CD4-positive, alpha-beta T cell treated with Interleukin-15 for 1 hour (primary cell): ENCODE measurements at regions not wholly inside any gene's neighbourhood (a gene's known extent, or its start where the extent isn't known, plus 50 kb on each side); places are given as distances from the start of the nearest gene placed in this dataset.

Source experiments
- DNase-seq: peaks from one replicate; pipeline ENCODE4 v3.0.0-alpha.2; 2020

- no peak for DNase-seq
Measured at GRCh38 chr6:66866801-66867200, 1159.8 kb upstream of the EYS start.

DNA sequence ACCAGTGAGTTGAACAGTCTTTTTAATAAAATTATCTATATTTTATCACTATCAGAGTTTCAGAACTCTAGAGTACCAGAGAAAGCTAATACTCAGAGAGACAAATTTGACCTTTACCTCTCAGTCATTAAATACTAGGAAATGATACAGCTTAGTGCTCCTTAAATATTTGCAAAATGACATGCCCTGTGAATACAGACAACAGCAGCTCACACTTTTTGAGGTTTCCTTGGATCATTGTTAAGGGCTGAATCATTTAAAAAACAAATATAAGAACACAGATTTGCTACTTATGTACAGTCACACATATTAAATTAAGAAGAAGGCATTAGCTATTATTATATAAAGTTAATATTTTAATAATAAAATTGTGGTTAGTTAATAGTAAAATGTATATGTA, 1158.7 kb upstream of the EYS start:
- no peak for DNase-seq

- DNase-seq = no peak
Measured at GRCh38 chr6:66861007-66861541, 1154.0 kb upstream of the EYS start.

- DNase-seq = no peak
Measured at GRCh38 chr6:66860328-66860727, 1153.3 kb upstream of the EYS start.

DNA sequence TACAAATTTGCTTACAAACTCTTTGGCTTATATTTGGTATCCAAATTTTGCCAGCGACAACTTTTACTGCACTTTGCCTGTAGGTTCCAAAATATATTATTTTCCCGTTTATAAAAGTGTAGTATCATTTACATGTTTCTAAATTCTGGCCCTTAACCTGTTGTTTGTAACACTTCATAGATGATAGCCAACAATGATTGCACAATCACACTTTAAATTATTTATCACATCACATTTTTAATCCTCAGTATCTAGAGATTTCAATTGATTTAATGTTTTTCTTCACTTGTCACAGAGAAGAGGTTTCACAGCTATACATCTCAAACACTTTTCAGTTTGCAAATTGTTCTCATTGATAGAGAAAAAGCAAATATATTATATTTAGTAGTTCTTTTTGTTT, 1151.2 kb upstream of the EYS start:
- DNase-seq = no peak

GRCh38 chr6:66854014-66854413, 1147.0 kb upstream of the EYS start:
- DNase-seq = no peak

- no peak for DNase-seq
Measured at GRCh38 chr6:66851930-66852329, 1144.9 kb upstream of the EYS start.

DNA sequence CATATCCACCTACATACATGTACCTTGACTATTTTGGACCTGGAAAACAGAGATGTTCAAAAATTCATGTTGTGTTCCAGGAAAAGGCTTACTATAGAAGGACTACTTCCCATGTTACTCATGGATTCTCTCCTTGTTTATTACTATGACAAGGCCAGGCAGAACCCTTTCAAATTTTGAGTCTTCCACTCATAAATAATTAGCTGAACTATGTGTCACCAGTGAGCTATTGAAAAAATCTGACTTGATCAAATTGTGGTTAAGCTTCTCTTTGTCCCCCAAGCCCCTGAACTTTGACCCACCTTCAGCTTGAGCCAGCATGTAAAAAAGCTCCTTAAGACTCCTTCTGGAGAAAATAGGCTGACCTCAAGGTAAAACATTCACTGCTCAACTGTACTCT, 1142.8 kb upstream of the EYS start:
- no peak for DNase-seq

DNA sequence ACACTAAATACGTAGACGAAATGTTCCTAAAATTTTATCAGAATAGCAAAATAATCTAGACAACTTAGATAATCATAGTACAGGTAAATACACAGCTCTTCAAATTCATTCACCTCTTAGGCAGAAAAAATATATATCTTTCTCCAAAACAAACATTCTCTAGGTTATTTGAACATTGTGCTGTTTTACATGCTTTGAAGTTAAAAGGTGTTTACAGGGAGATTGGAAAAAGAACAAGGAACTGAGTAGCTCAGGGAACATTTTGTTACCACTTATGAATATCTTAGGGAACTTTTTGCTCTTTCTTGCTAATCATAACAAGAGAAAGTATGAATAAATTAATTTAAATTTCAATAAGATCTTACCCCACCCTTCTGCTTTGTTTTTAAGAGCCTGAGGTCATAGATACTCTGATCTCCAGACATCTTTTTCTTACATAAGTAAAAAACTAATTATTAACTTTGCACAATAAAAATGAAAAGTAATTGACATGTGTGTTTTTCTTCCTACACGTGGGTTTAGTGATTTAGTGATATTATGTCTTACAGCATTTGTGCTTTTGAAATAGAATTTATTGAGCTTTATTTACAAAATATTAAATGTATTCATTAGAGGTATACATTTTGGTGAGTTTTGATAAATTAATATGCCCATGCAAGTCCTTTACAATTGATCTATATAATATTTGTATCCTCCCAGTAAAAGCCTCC, 1141.4 kb upstream of the EYS start:
- DNase-seq = no peak

DNA sequence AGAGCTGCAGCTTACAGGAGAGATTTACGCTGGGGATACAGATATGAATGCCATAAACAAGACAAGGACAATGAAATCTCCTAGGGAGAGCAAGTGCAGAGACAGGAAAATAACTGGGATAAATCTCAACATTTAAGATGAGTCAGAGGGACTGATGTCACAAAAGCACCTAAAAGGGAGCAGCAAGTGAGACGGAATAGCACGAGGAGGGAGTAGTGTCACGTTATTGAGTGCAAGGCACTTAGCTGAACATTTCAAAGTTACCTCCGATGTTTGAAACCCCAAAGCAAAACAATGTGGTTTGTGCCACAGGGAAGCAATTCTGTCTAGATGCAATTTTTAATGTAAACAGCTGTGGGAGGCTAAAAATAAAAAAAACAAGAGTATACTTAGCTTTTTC, 1131.7 kb upstream of the EYS start:
- DNase-seq = no peak

- DNase-seq = no peak
Measured at GRCh38 chr6:66825539-66825938, 1118.5 kb upstream of the EYS start.

DNA sequence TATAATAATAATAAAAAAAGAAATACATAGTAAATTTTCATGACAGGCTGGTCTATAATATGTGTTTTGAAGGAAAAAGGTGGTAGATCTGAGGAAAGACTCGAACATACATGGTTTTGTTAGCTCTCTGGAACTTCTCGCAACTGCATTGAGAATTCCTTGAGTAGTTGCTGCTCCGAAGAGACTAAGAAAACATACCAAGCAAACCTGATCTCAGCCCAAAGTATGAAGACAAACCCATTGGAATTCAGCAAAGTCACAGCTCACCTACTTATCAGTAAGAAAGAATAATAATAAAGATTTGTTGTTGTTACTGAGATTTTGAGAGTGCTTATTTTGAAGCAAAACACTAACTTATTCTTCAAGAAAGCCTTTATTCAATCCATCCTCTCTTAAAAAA, 1107.1 kb upstream of the EYS start:
- no peak for DNase-seq

DNA sequence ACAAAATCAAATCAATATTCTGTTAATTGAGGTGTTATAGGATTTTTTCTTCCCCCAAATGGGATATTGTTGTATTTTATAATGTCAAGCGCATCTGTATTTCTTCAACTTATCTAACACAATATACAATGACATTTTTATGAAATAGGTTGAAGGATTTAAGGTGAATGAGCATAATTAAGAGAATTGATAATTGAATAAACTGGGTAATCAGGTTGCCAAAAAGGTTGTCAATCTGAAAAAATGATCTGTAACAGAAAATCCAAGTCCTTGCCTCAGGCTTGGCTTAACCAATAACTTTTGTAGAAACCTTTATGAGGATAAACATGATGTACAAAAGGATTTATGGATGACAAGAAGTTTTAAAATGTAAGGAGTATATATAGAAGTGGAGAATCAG, 1101.7 kb upstream of the EYS start:
- no peak for DNase-seq

- DNase-seq = no peak
Measured at GRCh38 chr6:66796987-66797386, 1090.0 kb upstream of the EYS start.

DNA sequence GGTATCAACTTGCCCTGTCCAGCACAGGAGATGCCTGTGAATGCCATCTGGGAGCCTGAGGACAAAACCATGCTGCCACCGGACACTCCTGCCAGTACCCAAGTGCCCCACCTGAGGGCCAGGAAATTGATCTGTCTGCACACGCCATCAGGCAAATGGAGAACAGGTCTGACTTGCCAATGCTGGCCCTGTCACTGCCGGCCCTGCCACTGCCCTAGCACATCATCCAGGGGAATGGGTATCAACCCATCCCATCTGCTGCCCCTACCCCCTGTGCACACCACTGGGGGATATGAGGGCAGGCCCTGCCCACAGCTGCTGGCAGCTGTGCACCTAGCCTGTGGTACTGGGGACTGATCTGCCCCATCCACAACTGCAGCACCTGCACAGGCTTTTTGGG, 1081.6 kb upstream of the EYS start:
- DNase-seq = no peak

DNA sequence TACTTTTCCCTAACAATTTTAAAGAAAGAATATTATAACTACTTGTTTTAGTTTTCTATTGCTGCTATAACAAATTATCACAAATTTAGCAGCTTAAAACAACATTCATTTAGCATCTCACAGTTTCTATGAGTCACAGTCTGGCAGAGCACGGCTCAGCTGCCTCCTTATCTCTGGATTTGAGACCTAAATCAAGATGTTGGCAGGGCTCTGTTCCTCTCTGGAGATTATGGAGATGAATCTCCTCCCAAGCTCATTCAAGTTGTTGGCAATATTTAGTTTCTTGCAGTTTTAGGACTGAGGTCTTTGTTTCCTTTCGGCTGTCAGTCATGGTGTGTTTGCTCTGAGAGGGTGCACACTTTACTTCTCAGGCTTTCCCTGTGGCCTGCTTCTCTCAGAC, 1065.8 kb upstream of the EYS start:
- DNase-seq = no peak

DNA sequence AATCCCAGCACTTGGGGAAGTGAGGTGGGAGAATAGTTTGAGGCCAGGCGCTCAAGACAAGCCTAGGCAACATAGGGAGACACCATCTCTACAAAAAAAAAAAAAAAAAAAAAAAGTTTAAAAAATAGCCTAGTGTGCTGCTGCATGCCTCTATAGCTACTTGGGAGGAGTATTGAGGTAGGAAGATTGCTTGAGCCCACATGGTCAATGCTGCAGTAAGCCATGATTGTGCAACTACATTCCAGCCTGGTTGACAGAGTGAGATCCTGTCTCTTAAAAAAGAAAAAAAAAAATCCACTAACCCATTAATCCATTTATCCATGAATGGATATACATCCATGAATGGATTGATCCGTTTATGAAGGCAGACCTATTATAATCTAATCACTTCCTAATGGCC, 1064.6 kb upstream of the EYS start:
- DNase-seq = no peak

- DNase-seq = no peak
Measured at GRCh38 chr6:66751630-66752029, 1044.6 kb upstream of the EYS start.

GRCh38 chr6:66740346-66740745, 1033.3 kb upstream of the EYS start:
- DNase-seq = no peak

GRCh38 chr6:66735106-66735890, 1028.3 kb upstream of the EYS start:
- DNase-seq = no peak

DNA sequence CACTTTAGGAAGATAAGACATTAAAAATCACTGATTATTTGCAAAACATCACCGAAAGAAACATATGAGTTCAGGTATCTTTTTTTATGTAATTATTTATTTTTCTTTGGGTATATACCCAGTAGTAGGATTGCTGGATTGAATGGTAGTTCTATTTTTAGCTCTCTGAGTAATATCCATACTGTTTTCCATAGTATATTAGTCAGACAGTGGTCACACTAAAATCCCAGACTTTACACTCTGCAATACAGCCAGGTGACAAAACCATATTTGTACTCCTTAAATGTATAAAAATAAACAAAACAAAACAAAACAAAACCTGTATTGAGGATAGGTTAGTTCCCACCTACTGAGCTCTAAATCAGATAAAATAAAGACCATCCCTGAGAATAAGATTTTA, 1024.3 kb upstream of the EYS start:
- DNase-seq = no peak

DNA sequence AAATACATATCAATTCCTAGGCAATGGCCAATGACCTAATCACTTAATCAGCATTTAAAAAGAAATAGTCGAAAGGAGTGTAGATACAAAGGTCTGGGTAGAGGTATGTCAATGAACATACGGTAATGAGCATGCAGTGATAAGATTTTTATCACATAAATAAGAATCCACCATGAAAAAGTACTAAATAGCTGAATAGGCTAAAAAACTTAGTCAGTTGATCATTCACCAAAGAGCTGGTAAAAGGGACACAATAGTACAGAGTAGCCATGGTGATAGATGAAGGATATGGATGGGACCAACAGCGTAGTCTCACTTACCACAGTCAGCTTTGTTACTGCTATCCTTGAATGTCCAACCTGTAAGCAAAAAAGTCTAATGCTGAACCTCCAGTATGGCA, 1018.6 kb upstream of the EYS start:
- no peak for DNase-seq

DNA sequence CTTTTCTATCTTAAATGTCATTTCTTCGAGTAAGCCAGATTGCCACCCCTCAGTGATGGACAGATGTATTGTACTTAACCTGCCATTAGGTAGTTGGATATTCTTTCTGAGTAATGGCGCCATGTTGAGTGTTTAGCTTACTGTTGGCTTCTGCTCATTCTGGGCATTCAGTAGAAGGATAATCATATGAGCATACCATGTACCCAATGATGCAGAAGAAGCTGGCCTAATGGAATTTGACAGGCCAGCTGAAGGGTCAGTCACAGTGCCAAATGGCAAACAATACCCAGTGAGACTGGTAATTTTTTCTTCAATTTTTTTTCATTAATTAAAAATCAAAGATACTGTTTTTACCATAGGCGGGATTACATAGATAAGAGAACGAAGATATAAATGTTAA, 1010.8 kb upstream of the EYS start:
- no peak for DNase-seq

GRCh38 chr6:66699385-66699784, 992.4 kb upstream of the EYS start:
- DNase-seq = no peak

DNA sequence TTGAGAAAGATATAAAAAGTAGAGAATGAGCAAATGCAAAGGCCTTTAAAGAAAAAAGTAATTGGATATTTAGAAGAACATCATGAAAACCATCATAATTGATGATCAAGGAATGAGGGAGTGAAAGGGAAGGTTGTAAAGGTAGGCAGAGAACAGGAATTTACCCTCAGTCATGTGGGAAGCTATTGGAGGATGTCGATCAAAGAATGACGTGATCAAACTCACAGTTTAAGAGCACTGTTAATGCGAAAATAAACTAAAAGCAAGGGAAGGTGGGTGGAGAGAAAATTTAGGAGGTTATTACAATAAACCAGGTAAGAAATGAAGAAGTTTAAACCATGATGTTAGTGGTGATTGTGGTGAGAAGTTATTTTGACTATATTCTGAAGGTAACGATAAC, 982.6 kb upstream of the EYS start:
- DNase-seq = no peak
